Mesenchymal stem cell (in vitro differentiated cells and primary cell): ENCODE measurements at regions not wholly inside any gene's neighbourhood (a gene's known extent, or its start where the extent isn't known, plus 50 kb on each side); places are given as distances from the start of the nearest gene placed in this dataset.

Source experiments
- DNase-seq: peaks from one replicate; pipeline ENCODE4 v3.0.0-alpha.2; 2013
- H2AFZ ChIP-seq: one replicate; pipeline ENCODE4 v1.6.1; 2013; ENCODE audit warnings: low read depth, mild to moderate bottlenecking, control low read depth, inconsistent platforms, low read length, moderate library complexity
- H2AK5ac ChIP-seq: 2 replicates; pipeline ENCODE4 v1.6.1; 2013; ENCODE audit warnings: low read length, moderate library complexity, mild to moderate bottlenecking, inconsistent platforms; ENCODE audit not compliant: severe bottlenecking
- H2BK120ac ChIP-seq: one replicate; pipeline ENCODE4 v1.6.1; 2013; ENCODE audit warnings: low read depth, mild to moderate bottlenecking, inconsistent platforms, low read length, moderate library complexity
- H2BK12ac ChIP-seq, 2 experiments: one replicate each; pipeline ENCODE4 v1.6.1; 2013; ENCODE audit warnings: inconsistent platforms in 2 of 2, low read length in 2 of 2, mild to moderate bottlenecking in 2 of 2, moderate library complexity in 2 of 2, control low read depth in 1 of 2
- H2BK15ac ChIP-seq: one replicate; pipeline ENCODE4 v1.6.1; 2013; ENCODE audit warnings: mild to moderate bottlenecking, low read depth, inconsistent platforms; ENCODE audit not compliant: poor library complexity, severe bottlenecking
- H2BK5ac ChIP-seq: 2 replicates; pipeline ENCODE4 v1.6.1; 2013; ENCODE audit warnings: low read depth, mild to moderate bottlenecking, low read length, control low read depth, inconsistent platforms; ENCODE audit not compliant: poor library complexity, severe bottlenecking
- H3K14ac ChIP-seq, 2 experiments: one replicate each; pipeline ENCODE4 v1.6.1; 2013; ENCODE audit warnings: inconsistent platforms in 2 of 2, low read length in 2 of 2, control low read depth in 1 of 2, mild to moderate bottlenecking in 1 of 2, moderate library complexity in 1 of 2
- H3K18ac ChIP-seq, 2 experiments: one replicate each; pipeline ENCODE4 v1.6.1; 2013; ENCODE audit warnings: inconsistent platforms in 2 of 2, low read length in 2 of 2, control low read depth in 1 of 2, low read depth in 1 of 2, mild to moderate bottlenecking in 1 of 2
- H3K23ac ChIP-seq, 2 experiments: one replicate each; pipeline ENCODE4 v1.6.1; 2013; ENCODE audit warnings: inconsistent platforms in 2 of 2, low read length in 2 of 2, mild to moderate bottlenecking in 2 of 2, moderate library complexity in 2 of 2, control low read depth in 1 of 2
- H3K27ac ChIP-seq: 2 replicates; pipeline ENCODE4 v1.5.1; 2013; ENCODE audit warnings: mild to moderate bottlenecking, moderate library complexity, low read length, control low read depth, inconsistent platforms; ENCODE audit not compliant: poor library complexity, severe bottlenecking
- H3K27me3 ChIP-seq, 2 experiments: 2 replicates each; pipeline versions ENCODE4 v1.6.1 to v1.7.0; 2013; ENCODE audit warnings: low read length in 2 of 2, mild to moderate bottlenecking in 2 of 2, moderate library complexity in 2 of 2, control low read depth in 1 of 2, inconsistent platforms in 1 of 2; ENCODE audit not compliant: control insufficient read depth in 1 of 2, insufficient read depth in 1 of 2
- H3K36me3 ChIP-seq, 2 experiments: 2 replicates each; pipeline versions ENCODE4 v1.6.1 to v1.7.0; 2013; ENCODE audit warnings: low read length in 2 of 2, control low read depth in 1 of 2, inconsistent platforms in 1 of 2, low read depth in 1 of 2, mild to moderate bottlenecking in 1 of 2; ENCODE audit not compliant: insufficient read depth in 2 of 2, control insufficient read depth in 1 of 2
- H3K4ac ChIP-seq, 2 experiments: one replicate each; pipeline ENCODE4 v1.6.1; 2013; ENCODE audit warnings: inconsistent platforms in 2 of 2, low read length in 2 of 2, mild to moderate bottlenecking in 2 of 2, moderate library complexity in 2 of 2, control low read depth in 1 of 2, low read depth in 1 of 2
- H3K4me1 ChIP-seq: 2 replicates; pipeline ENCODE4 v1.6.1; 2013; ENCODE audit warnings: low read depth, low read length, control low read depth; ENCODE audit not compliant: control insufficient read depth, insufficient read depth
- H3K4me2 ChIP-seq: 2 replicates; pipeline ENCODE4 v1.6.1; 2013; ENCODE audit warnings: low read length, mild to moderate bottlenecking, inconsistent platforms; ENCODE audit not compliant: poor library complexity, severe bottlenecking
- H3K4me3 ChIP-seq, 2 experiments: 2 replicates each; pipeline versions ENCODE4 v1.5.1 to v1.7.0; 2013; ENCODE audit warnings: low read length in 2 of 2, mild to moderate bottlenecking in 2 of 2, control low read depth in 1 of 2, low read depth in 1 of 2; ENCODE audit not compliant: insufficient read depth in 1 of 2
- H3K79me1 ChIP-seq: replicated peaks from 2 replicates; pipeline ENCODE4 v1.6.1; 2013; ENCODE audit warnings: mild to moderate bottlenecking, control low read depth, low read length, inconsistent platforms; ENCODE audit not compliant: poor library complexity, severe bottlenecking
- H3K9ac ChIP-seq: 2 replicates; pipeline ENCODE4 v1.7.0; 2013; ENCODE audit warnings: mild to moderate bottlenecking, low read length, moderate library complexity
- H3K9me3 ChIP-seq: 2 replicates; pipeline ENCODE4 v1.7.0; 2013; ENCODE audit warnings: mild to moderate bottlenecking, low read length; ENCODE audit not compliant: control insufficient read depth
- H4K8ac ChIP-seq: one replicate; pipeline ENCODE4 v1.6.1; 2013; ENCODE audit warnings: inconsistent platforms, mild to moderate bottlenecking, low read length, moderate library complexity
- H4K91ac ChIP-seq: one replicate; pipeline ENCODE4 v1.6.1; 2013; ENCODE audit warnings: mild to moderate bottlenecking, low read length, inconsistent platforms
- WGBS: methylation state at CpG from one replicate; pipeline ENCODE4 v1.1.7; 2013; ENCODE audit warnings: mixed read lengths; 5-methylcytosine and 5-hydroxymethylcytosine counted together

DNA sequence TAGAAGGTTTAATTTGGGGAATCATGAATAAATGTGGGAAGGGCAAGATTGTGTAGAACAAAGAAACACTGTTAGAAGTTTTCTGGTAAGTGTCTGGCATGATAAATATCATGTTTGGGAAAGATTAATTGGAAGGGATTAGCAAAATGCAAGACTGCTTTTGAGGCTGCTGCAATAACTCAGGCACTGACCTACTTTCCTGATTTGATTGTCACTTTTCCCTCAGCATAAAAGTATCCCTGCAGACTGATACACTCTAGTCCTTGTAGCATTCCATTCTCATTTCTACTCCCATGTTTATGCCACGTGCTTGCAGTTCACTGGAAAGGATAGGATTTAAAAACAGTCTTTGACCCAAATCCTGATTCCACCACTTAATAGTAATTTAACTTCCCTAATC is 303.3 kb upstream of the SEMA3A start:
- Histone ChIP-seq H3K18ac (no peak overlapping the region), H3K14ac (no peak overlapping the region), H2AK5ac (no peak overlapping the region), H2AFZ (no peak overlapping the region), H3K27ac (no peak overlapping the region), H3K27me3 (no peaks in the 10 kb centered on the region), H2BK12ac (no peak overlapping the region), H2BK120ac (no peak overlapping the region), H2BK15ac (no peak overlapping the region), H4K8ac (no peak overlapping the region), H3K4me3 (no peak overlapping the region), H3K4me1 (no peaks in the 10 kb centered on the region), H3K36me3 (no peaks in the 10 kb centered on the region), H2BK5ac (no peak overlapping the region), H3K9ac (no peak overlapping the region), H3K23ac (no peak overlapping the region), H3K79me1 (no peaks in the 10 kb centered on the region), H3K4me2 (no peak overlapping the region), H4K91ac (no peak overlapping the region), H3K4ac (no peak overlapping the region), H3K9me3 (no peaks in the 10 kb centered on the region)
- DNase-seq, result no peak
- 64% methylated on average over 1 of the region's 1 CpG for WGBS

DNA sequence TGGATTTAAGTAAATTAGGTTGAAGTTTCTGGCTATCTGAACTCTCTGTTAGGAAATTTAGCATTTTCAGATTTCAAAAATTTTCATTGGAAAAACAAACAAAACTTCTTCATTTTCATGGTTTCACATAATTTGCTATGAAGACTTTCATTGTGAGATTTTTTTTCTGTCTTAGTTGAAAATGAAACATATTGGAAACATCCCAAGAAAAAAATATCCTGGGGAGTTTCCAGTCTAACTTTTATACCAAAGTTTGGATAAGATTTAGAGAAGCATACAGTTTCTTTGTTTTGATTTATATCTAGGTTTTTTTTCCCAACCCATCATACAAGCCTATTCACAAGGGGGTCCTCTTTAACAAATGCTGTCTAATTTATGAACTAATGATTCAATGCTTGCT is 300.5 kb upstream of the SEMA3A start:
- no peaks in the 10 kb centered on the region for H3K27me3 ChIP-seq
- H2AK5ac ChIP-seq, result no peak overlapping the region
- H2BK5ac ChIP-seq, result no peak overlapping the region
- no peak overlapping the region for H2BK15ac ChIP-seq
- H2AFZ ChIP-seq, result no peak overlapping the region
- H4K8ac ChIP-seq, result no peak overlapping the region
- no peak overlapping the region for H4K91ac ChIP-seq
- no peak overlapping the region for H3K4me2 ChIP-seq
- no peaks in the 10 kb centered on the region for H3K79me1 ChIP-seq
- H3K4me3 ChIP-seq, result no peak overlapping the region
- no peak overlapping the region for H3K4ac ChIP-seq
- no peaks in the 10 kb centered on the region for H3K4me1 ChIP-seq
- no peak overlapping the region for H3K14ac ChIP-seq
- DNase-seq, result no peak
- H3K9ac ChIP-seq, result no peak overlapping the region
- H3K23ac ChIP-seq, result no peak overlapping the region
- H3K27ac ChIP-seq, result no peak overlapping the region
- H3K36me3 ChIP-seq, result no peaks in the 10 kb centered on the region
- no peaks in the 10 kb centered on the region for H3K9me3 ChIP-seq
- H2BK120ac ChIP-seq, result no peak overlapping the region
- no peak overlapping the region for H3K18ac ChIP-seq
- no peak overlapping the region for H2BK12ac ChIP-seq

DNA sequence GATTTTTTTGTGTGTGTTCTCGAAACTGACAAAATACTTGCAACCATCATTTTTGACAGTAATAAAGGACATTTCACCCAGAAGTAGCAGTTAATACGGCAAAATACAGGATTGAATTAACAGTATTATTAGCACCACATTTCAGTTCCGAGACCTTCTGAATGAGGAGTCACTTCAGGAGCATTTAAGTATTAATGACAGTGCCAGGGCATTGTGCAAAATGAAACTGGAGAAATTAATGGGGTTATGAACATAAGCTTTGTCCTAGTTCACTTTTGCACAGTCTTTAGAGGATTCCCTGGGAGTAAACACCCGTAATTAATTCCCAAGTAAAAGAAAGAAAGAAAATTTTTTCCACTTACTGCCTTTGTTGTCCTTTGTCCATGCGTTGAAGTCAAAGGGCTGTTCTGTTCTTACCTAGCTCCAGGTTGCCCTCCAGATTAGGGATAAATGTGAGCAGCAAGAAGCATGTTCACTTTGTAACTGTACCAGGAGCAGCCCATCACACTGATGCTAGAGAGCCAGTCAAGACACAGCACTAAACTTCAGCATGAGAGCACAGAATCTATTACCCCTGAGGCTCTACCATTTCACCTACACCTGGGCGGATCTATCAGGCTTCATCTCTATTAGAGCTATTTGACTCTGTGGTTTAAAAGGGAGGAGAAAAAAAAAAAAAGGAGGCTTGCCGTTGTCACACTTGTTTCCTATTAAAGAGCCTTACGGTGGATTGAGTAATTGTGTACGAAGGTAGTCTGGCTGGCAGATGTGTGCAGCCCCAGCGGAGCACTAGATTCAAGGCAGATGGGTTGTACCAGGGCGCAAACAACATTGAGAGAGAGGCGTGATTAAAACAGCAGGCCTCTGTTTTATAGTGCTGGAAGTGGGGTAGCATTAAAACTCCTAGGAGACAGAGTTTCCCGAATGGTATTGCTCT is 297.8 kb upstream of the SEMA3A start:
- no peak overlapping the region for H3K23ac ChIP-seq
- H3K79me1 ChIP-seq, result no peaks in the 10 kb centered on the region
- H3K27me3 ChIP-seq, result no peaks in the 10 kb centered on the region
- H2BK12ac ChIP-seq, result no peak overlapping the region
- H3K14ac ChIP-seq, result no peak overlapping the region
- no peak overlapping the region for H2AFZ ChIP-seq
- H3K18ac ChIP-seq, result no peak overlapping the region
- peak overlapping the region; percentile 84 for H2AK5ac ChIP-seq
- no peak overlapping the region for H2BK120ac ChIP-seq
- H2BK5ac ChIP-seq, result no peak overlapping the region
- H3K4me3 ChIP-seq, result peak overlapping the region in 1 of 2 experiments; percentile 71
- H3K36me3 ChIP-seq, result no peaks in the 10 kb centered on the region
- no peaks in the 10 kb centered on the region for H3K4me1 ChIP-seq
- 93% methylated on average over 10 of the region's 13 CpGs for WGBS
- H3K4ac ChIP-seq, result no peak overlapping the region
- peak overlapping the region; percentile 53 for H3K9ac ChIP-seq
- H3K27ac ChIP-seq, result peak overlapping the region; percentile 7
- peak overlapping the region; percentile 57 for H3K4me2 ChIP-seq
- H4K8ac ChIP-seq, result no peak overlapping the region
- H3K9me3 ChIP-seq, result no peaks in the 10 kb centered on the region
- H2BK15ac ChIP-seq, result no peak overlapping the region
- no peak overlapping the region for H4K91ac ChIP-seq
- no peak for DNase-seq

DNA sequence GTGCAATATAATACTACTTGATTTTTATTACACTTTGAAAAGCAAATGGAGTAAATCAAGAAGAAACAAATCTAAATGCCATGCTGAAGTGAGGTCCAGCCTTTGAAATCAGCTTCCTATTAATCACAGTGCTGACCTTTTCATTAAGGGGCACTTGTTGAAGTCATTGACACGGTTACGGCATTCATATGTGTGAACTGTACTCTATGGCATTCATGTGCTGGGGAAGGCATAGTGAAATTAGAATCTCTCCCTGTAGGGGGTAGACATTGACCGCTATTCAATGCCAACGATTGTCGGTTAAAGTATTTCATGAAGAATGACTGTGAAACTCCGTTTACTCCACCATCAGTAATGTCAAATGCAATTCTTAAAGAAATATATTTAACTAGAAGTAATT is 296.1 kb upstream of the SEMA3A start:
- H2BK12ac ChIP-seq, result no peak overlapping the region
- H3K23ac ChIP-seq, result no peak overlapping the region
- no peak overlapping the region for H2BK5ac ChIP-seq
- no peak overlapping the region for H2AFZ ChIP-seq
- no peak overlapping the region for H2AK5ac ChIP-seq
- no peak overlapping the region for H2BK15ac ChIP-seq
- H3K9ac ChIP-seq, result peak overlapping the region; percentile 53
- peaks cover 0 to 2% of the 10 kb centered on the region in 2 experiments for H3K36me3 ChIP-seq
- H3K18ac ChIP-seq, result no peak overlapping the region
- H3K4me1 ChIP-seq, result no peaks in the 10 kb centered on the region
- no peak overlapping the region for H3K27ac ChIP-seq
- H3K4ac ChIP-seq, result no peak overlapping the region
- no peak overlapping the region for H4K8ac ChIP-seq
- no peaks in the 10 kb centered on the region for H3K79me1 ChIP-seq
- H3K4me3 ChIP-seq, result peak overlapping the region in 1 of 2 experiments; percentile 12
- H3K14ac ChIP-seq, result no peak overlapping the region
- H2BK120ac ChIP-seq, result no peak overlapping the region
- DNase-seq, result no peak
- H4K91ac ChIP-seq, result no peak overlapping the region
- no peaks in the 10 kb centered on the region for H3K9me3 ChIP-seq
- no peaks in the 10 kb centered on the region for H3K27me3 ChIP-seq
- peak overlapping the region; percentile 26 for H3K4me2 ChIP-seq
- WGBS, result 96% methylated on average over 3 of the region's 6 CpGs
